Bronchial epithelial cell (primary cell): ENCODE measurements at regions not wholly inside any gene's neighbourhood (a gene's known extent, or its start where the extent isn't known, plus 50 kb on each side); places are given as distances from the start of the nearest gene placed in this dataset.
"Not testable (repeated sequence)": the region's sequence is repeated elsewhere in the genome, so short reads cannot be mapped to it uniquely, and the experiment has no call there.

Source experiments
- DNase-seq: peaks from one replicate; pipeline ENCODE4 v3.0.0-alpha.2; 2010; ENCODE audit warnings: low read depth
- FAIRE-seq: peaks from 2 replicates; lab custom pipeline; 2011; peaks lifted over from hg19 to GRCh38; lab: Jason Lieb, UNC
- H3K27me3 ChIP-seq: 2 replicates; pipeline ENCODE4 v1.5.1; 2011; ENCODE audit warnings: low read length; ENCODE audit not compliant: control insufficient read depth, insufficient read depth
- H3K36me3 ChIP-seq: 2 replicates; pipeline ENCODE4 v1.5.1; 2011; ENCODE audit warnings: low read length; ENCODE audit not compliant: control insufficient read depth, insufficient read depth
- H3K4me3 ChIP-seq: 2 replicates; pipeline ENCODE4 v1.5.1; 2011; ENCODE audit warnings: mild to moderate bottlenecking, low read depth, low read length, control low read depth
- TF ChIP-seq, protein P1 (sequence below): IDR thresholded peaks from 2 replicates; pipeline ENCODE4 v1.5.1; 2011; ENCODE audit warnings: mild to moderate bottlenecking, moderate library complexity, low read length, control low read depth, inconsistent platforms; ENCODE audit not compliant: insufficient read depth, severe bottlenecking

DNA sequence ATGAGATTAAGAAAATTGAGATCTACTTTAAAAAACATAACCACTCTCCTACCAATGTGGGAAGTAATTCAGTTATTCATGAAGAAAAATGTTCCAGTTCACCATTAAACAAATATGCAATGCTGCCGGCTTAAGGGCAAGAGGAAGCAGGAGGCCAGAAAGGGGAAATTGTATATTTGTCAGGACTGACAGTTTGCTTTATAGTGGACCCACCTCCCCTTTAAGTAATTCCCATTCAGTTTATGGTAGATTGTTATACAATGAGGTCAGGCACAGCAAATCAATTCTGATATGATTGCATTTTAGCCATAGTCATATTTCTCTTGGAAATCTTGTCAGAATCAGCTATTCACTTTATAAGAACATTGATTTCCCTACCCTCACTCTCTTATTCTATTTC, 547.8 kb downstream of the FRK start:
- Histone ChIP-seq H3K27me3 (no peaks in the 10 kb centered on the region), H3K36me3 (no peaks in the 10 kb centered on the region), H3K4me3 (no peak overlapping the region)
- TF ChIP-seq, protein P1, sequence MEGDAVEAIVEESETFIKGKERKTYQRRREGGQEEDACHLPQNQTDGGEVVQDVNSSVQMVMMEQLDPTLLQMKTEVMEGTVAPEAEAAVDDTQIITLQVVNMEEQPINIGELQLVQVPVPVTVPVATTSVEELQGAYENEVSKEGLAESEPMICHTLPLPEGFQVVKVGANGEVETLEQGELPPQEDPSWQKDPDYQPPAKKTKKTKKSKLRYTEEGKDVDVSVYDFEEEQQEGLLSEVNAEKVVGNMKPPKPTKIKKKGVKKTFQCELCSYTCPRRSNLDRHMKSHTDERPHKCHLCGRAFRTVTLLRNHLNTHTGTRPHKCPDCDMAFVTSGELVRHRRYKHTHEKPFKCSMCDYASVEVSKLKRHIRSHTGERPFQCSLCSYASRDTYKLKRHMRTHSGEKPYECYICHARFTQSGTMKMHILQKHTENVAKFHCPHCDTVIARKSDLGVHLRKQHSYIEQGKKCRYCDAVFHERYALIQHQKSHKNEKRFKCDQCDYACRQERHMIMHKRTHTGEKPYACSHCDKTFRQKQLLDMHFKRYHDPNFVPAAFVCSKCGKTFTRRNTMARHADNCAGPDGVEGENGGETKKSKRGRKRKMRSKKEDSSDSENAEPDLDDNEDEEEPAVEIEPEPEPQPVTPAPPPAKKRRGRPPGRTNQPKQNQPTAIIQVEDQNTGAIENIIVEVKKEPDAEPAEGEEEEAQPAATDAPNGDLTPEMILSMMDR = no peak
- FAIRE-seq = no peak
- DNase-seq = no peak

DNA sequence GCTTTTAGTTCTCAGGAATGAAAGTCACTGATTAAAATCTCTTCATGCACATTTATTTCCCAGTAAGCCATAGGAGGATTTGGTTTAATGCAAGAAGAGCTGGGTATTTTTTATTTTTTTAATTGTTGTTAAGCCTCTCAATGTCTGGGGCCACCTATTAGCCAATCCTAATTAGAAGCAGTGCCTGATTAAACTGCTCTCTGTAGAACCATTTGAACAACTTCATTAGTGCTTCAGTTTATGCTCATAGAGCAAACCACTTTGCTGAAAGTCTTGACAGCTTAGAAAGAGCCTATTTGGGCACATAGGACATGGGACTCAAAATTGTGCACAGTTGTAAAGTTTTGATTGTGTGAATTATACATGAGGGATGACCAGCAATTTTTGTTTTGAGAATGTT, 548.9 kb downstream of the FRK start:
- no peak for FAIRE-seq
- H3K27me3 ChIP-seq = no peaks in the 10 kb centered on the region
- H3K4me3 ChIP-seq = no peak overlapping the region
- no peak for DNase-seq
- TF ChIP-seq, protein P1 = no peak
- H3K36me3 ChIP-seq = no peaks in the 10 kb centered on the region

DNA sequence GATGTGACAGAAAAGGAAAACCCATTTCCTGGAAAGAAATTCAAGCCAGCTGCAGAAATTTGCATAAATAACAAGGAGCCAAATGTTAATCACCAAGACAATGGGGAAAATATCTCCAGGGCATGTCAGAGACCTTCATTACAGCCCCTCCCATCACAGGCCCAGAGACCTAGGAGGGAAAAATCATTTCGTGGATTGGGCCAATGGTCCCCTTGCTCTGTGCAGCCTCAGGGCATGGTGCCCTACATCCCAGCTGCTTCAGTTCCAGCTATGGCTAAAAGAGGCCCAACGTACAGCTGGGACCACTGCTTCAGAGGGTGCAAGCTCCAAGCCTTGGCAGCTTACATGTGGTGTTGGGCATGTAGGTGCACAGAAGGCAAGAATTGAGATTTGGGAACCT, 558.3 kb downstream of the FRK start:
- H3K27me3 ChIP-seq, H3K4me3 ChIP-seq, H3K36me3 ChIP-seq, DNase-seq, FAIRE-seq: not testable (repeated sequence)

DNA sequence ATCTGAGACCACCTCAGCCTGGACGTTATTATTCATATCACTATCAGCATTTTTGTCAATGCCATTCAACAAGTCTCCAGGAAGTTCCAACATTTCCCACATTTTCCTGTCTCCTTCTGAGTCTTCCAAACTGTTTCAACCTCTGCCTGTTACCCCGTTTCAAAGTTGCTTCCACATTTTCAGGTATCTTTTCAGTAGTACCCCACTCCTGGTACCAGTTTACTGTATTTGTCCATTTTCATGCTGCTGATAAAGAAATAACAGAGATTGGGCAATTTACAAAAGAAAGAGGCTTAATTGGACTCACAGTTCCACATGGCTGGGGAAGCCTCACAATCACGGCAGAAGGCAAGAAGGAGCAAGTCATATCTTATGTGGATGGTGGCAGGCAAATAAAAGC, 565.5 kb downstream of the FRK start:
- DNase-seq = no peak
- no peaks in the 10 kb centered on the region for H3K36me3 ChIP-seq
- TF ChIP-seq, protein P1 = no peak

DNA sequence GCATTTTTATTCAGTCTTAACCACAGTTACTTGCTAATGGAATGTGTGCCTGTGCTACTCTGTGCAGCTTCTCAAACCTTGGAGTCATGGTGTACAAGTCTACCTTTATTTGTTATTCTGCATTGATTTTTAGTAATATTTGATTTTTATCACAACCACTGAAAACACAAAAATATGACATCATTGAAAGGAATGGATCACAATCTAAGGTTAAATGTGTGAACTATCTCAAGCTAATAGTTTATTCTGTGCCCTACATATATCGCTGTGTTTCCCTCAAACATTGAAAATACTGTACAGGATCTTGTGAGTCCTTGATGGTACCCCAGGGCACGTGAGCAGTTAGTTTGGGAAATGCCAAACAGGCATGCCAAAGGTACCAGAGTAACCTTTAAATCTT, 573.4 kb downstream of the FRK start:
- no peak for FAIRE-seq
- no peak for DNase-seq
- Histone ChIP-seq H3K4me3 (no peak overlapping the region), H3K36me3 (no peaks in the 10 kb centered on the region), H3K27me3 (no peaks in the 10 kb centered on the region)
- TF ChIP-seq, protein P1 = no peak

More for the DNA sequence above, 565.5 kb downstream of the FRK start:
- Histone ChIP-seq H3K4me3 (no peak overlapping the region), H3K27me3 (no peaks in the 10 kb centered on the region)
- FAIRE-seq = no peak

DNA sequence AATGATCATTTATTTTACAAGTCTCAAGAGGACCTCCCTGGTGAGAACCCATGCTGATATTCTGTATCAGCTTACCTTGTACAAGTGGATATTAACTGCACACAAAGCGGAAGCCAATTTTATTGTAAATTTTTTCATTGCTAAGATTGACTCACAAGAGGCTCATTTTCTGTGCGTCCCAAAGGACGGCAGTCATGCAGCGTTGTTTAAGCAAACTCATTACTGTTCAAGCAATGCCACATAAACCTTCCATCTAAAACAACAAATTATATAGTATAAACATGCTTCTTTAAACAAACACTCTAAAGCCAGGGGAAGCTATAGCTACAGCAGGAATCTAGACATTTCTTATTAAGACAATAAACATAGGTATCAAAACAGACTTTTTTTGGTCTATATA, 575.3 kb downstream of the FRK start:
- Histone ChIP-seq H3K27me3 (no peaks in the 10 kb centered on the region), H3K4me3 (no peak overlapping the region), H3K36me3 (no peaks in the 10 kb centered on the region)
- FAIRE-seq (no peak), DNase-seq (no peak)
- TF ChIP-seq, protein P1 = no peak

DNA sequence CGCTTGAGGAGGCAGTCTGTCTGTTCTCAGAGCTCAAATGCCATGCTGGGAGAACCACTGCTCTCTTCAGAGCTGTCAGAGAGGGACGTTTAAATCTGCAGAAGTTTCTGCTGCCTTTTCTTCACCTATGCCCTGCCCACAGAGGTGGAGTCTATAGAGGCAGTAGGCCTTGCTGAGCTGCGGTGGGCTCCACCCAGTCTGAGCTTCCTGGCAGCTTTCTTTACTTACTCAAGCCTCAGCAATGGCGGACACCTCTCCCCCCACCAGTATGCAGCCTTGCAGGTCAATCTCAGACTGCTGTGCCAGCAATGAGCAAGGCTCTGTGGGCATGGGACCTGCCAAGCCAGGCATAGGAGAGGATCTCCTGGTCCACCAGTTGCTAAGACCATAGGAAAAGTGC, 580.1 kb downstream of the FRK start:
- FAIRE-seq = not testable (repeated sequence)

More for the DNA sequence above, 580.1 kb downstream of the FRK start:
- H3K36me3 ChIP-seq, DNase-seq, H3K27me3 ChIP-seq, H3K4me3 ChIP-seq: not testable (repeated sequence)
